NCI-H2107 treated with DMSO at 0.1 percent for 48 hours (cell line): ENCODE measurements at regions not wholly inside any gene's neighbourhood (a gene's known extent, or its start where the extent isn't known, plus 50 kb on each side); places are given as distances from the start of the nearest gene placed in this dataset.
"Not testable (repeated sequence)": the region's sequence is repeated elsewhere in the genome, so short reads cannot be mapped to it uniquely, and the experiment has no call there.

Experiments
- DNase-seq: peaks from one replicate; lab custom pipeline; 2025; ENCODE audit not compliant: unreplicated experiment; lab: John Stamatoyannopoulos, UW

DNA sequence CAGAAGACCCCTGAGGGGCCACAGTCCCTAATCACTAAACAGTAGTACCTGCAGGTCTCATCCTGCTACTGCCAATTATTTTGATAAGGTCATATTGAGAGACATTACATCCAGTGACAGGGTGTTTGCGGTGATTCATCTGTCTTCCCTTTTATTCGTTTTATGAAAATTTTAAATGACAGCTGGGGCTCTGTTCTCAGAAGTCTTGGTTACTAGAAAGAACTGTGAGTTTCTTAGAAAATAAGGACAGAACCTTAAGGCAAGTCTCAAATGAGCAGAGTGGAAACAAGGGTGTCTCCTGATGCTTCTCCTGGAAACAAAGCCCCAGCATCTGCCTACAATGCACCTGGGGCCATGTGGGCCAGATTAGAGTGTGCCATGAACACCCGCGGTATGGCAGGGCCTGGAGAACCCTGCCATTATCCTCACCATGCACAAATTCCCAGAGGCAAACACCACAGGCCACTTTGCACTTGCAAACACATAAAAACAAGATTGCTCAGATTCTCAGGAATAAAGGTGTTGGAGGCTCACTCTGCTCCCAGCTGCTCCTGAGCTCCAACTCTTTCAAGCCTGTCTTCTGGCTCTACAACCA lies 66.3 kb upstream of the IQSEC1 start:
- no peak for DNase-seq

DNA sequence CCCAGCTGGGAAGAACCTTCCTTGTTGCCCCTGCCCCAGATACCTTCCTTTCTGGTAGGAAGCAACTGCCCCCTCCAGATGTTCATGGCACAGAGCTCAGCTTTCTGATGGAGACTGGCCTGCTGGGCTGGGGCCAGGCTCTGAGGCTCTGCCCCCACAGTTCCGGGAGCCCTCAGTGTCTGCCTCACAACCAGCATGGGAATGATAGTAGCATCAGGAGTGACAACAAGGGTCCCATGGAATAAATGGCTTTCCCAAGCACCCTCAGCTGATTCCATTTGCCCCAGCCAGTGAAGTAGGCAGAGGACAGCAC lies 65.6 kb upstream of the IQSEC1 start:
- DNase-seq, result no peak

DNA sequence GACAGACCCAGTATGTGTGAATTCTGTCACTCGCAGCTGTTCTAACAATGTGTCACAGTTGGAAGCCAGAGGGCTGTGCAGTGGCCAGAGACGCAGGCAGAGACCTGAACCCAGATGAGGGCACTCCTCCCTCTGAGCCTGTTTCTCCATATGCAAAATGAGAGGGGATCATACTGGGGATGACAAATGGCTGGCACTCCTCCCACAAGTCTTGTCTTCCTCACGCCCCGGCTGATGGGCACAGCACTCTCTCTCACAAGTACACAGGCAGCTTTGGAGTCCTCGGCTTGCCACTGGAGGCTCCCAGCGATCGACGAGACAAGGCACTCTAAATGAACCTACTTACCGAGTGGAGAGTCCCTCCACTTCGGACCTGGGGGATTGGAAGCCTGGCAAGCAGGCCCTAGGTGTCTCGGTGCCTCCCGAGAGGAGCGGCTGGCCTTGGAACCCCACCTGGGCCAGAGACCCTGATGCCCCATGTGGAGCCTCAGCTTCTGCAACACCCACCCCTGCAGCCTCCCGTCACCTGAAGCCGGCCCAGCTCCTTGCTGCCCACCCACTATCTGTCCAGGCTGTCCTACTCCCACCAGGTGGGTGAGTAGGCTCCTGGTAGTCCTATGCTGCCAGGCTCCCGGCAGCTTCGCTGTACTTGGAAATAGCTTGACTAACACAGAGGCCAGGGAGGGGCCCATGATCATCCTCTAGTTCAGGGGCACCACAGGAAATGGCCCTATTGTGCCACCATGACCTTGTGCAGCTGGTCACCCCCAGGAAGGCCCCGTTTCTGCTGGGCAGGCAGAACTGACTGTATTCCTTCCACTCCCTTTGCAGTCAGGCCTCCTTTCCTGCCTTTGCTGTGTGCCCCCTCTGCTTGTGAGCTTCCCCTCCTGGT lies 65.0 kb upstream of the IQSEC1 start:
- DNase-seq, result no peak

DNA sequence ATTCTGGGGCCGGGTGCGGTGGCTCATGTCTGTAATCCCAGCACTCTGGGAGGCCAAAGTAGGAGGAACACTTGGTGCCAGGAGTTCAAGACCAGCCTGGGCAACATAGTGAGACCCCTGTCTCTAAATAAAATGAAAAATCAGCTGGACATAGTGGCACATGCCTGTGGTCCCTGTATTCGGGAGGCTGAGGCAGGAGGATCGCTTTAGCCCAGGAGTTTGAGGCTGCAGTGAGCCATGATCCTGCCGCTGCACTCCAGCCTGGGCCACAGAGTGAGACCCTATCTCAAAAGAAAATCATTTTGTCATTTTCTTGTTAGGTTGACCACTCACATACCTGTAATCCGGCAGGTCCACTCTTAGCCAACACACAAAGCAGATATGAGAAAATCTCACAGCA lies 63.6 kb upstream of the IQSEC1 start:
- not testable (repeated sequence) for DNase-seq

DNA sequence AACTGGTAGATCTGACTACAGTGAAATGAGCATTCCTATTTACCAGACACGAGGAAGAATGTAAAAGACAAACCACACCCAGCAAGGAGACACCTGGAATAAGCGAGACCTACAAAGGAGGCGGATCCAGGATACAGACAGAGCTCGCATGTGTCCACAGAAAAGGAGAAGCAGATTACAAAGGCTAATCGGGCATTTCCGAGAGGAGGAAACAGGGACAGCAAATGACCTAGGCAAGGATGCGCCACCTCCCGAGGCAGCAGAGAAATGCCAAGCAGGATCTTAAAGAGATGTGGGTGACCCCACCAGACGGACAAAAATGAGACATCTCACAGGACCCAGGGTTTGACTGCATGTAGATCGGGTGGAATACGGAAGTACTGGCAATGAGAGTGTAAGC lies 63.2 kb upstream of the IQSEC1 start:
- no peak for DNase-seq

DNA sequence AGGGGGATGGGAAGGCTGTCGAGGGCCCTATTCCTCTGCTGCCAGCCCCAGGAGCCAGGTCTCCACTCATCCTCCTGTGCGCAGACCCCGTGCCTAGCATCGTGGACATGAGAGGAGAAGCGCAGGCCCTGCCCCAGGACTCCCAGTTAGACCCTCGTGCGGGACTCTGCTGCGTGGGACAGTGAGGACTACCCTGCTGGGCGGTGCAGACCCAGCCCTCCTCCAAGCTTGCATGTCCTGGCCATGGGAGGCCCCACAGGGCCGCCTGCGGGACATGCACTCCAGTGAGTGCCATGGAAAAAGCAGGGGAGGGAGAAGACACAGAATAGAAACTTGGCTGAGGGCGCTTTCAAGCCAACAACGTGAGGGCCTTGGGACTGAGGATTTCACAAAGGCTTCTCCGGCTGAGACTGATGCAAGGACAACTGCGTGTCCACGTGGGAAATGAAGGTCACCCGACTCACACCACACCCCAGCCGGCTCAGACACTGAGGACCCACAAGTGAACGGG lies 62.6 kb upstream of the IQSEC1 start:
- no peak for DNase-seq

DNA sequence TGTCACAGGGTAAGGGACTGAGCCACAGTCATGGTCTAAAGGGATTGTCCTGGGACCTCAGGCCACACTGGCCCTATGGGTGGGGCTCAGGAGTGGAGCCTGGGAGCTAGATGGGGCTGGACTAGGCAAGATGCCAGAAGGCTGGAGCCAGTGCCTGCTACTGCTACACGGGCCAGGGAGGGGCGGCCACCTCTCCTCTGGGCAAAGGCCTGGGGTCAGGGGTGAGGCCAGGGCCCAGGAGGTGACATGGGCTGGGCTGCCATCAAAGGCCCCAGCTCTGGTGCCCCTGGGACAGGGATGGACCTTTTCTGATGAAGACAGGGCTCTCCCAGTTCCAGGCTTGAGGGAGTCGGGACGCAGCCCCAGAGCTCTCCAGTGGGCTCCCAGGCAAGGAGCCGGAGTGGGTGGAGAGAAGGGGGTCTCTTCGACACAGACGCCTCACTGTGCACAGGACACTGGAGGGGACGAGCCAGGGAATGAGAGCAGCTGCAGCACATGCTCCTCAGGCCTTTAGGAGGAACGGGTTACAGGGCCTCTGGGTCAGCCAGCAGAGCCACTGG lies 62.1 kb upstream of the IQSEC1 start:
- no peak for DNase-seq

DNA sequence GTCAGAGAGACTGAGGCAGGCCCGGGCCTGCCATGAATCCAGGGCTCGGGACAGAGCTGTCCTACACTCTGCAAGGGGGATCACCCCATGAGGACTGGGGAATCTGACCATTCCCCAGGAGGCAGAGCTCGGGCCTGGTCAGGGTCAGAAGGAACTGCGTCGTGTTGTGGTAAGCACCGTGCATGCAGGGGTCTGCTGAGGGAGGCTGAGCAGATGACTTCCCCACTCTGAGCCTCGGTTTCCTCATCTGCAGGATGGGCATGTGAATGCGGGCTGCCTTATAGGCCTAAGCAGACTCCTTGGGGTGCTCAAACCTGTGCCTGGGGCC lies 61.6 kb upstream of the IQSEC1 start:
- no peak for DNase-seq

DNA sequence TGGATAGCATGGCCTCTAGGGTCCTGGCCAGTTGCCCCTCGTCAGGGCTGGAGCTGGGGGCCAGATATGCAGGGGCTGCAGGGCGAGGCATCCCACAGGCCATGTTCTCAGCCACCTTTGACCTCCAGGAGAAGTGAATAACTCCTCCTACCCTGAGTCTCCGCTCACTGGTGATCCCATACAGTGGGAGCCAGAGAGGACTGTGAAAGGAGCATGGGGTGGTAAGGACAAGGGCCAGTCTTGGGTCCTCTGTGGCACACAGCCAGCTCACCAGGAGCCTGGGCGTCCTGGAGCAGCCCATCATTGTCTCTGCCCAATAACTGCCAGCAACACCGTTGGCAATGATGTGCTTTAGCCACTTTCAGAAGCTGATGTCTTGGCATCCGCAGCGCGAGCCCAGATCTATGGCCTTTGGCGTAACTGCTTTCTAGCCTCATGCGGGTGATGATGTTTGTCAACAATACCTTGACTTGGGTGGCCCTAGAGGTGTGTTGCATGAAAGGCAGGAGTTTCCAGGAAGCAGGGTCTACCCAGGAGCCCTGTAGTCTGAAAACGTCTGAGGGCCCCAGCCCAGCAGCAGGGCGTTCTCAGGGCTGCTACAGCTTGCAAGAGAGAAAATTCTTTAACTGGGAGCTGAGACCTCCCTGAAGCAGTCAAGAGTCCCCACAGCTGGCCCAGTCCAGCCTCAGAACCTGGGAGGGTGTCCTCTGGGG lies 61.1 kb upstream of the IQSEC1 start:
- no peak for DNase-seq

DNA sequence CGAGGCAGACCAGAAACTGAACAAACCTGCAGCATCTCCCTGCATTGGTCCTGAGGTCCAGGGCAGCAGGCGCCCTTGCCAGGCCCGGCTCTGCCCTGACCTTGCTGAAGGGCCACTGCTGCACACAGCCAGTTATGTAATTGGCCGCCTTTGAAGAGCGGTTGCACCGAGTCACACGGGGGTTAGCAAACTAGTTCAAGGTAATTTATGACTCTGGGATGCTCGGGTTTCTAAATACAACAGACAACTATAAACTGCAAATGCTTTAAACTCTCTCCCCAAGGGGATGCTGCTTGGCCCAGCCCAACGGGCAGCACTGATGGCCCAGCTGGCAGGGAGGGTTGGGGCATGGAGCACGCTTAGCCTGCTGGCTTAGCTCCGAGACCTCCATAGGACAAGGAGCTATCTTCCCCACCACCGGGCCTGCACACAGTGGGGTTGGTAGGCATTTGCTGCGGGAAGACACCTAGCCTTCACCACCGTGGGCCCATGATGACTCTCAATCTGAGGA lies 60.3 kb upstream of the IQSEC1 start:
- no peak for DNase-seq

DNA sequence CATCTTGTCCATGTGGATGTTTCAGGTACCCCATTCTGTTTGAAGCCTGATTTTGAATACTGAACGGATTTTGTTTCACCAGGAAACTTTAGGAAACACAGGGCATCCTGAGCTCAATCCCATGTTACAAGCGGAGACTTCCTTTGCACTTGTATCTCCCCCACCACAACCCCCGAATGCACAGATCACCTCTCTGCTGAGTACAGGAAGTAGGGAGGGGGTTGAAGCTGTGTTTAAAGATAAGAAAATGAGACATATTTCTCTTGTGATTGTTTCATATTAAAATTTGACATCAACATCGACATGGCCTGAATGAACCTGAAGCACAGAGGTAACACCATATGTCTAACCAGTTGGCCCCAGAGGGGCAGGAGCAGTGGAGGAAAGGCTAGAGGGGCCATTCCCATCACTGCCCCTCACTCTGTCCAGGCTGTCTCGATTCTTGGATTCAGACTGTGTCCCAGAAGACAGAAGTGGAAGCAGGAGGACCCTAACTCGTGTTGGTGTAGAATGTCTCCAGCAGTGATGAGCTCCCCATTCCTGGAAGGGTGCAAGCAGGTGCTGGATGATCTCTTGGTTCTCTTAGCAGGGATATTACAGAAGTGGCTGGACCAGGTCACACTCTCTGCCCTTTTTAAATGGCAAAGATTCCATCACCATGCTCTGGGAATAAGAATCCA lies 59.6 kb upstream of the IQSEC1 start:
- no peak for DNase-seq

DNA sequence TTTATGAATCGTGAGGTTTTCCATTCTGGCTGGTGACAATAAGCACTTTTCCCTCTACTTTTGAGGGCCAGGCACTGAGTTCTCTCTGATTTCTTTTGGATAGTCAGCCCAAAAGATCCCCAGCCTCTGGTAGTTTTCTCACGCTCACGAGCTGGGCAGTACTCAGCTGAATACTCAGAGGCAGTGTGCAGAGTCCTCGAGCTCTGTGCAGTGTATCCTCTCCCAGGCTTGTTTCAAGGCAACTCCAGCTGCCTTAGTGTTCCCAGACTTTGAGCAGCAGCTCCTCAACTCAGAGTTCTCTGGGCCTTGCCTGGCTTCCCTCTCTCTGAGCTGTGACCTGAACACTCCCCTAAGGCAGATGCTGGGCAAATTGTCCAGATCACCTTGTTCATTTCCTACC lies 59.1 kb upstream of the IQSEC1 start:
- no peak for DNase-seq

DNA sequence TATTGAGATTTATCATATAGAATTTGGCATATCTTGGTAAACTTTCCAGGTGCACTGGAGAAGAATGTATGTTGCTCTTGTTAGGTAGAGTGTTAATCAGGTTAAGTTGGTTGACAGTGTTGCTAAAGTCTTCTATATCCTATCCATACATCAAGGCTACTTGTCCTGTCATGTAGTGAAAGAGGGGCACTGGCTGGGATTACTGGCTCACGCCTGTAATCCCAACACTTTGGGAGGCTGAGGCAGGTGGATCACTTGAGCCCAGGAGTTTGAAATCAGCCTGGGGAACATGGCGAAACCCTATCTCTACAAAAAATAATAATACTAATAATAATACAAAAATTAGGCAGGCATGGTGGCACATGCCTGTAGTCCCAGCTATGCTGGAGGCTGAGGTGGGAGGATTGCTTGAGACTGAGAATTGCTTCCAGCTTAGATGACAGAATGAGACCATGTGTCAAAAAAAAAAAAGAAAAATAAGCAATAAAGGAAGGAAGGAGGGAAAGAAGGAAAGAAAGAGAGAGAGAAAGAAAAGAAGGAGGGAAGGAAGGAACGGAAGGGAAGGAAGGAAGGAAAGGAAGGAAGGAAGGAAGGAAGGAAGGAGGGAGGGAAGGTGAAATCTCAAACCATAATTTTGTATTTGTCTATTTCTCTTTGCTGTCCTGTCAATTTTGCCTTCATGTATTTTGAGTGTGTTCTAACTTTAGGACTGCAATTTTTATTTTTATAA lies 57.4 kb upstream of the IQSEC1 start:
- no peak for DNase-seq

DNA sequence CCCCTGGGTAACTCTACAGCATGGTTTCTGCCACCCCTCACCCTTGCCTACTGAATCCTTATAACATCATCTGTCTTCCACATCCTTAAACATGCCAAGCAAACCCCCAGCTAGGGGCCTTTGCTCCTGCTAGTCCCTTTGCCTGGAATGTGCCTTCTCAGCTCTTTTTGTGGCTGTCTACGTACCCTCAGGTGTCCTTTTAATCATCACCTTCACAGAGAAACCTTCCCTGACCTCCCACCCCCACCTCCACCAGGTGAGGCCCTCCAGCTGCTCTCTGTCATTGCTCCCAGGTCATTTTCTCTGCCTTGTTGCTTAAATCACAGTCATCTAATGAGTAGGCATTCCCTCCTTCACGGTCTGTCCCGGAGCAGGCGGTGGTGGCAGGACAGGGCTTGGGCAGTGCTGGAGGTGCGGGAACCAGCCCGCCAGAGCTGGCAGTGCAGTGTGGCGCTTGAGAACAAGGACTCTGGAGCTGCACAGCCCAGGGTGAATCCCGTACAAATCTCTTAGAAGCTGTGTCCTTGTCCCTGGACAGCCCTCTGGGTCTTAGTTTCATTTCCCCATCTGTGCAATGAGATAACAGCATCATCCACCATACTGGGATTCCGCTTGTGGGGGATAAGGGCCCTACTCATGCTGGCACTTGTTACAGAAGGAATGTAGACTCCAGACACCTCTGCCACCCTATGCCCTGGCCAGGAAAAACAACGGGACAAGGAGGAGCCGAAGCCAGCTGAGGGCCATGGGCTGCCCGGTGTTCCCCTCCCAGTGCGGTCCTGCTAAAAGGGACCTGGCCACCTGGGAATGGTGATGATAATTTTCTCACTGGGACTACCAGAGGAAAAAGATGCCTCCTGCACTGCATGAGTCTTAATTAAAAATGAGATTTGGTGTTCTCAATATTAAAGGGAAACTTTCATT lies 52.1 kb upstream of the IQSEC1 start:
- DNase-seq, result no peak

DNA sequence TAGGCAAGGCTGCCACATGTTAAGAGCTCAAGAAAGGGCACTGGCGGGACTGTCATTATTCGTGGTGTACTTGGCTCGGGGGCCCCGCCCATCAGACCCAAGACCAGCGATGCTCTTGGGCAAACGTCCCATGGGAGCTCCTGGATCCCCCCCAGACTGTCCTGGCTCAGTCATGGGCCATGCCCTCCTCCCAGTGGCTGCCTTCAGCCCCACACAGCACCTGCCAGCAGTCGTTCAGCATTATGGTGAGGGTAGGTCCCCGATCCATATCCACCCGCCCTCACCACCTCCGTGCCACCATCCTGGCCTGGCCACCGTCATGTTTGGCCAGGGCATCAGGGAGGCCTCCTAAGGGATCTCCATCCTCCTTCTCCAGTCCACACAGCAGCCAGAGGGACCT lies 51.4 kb upstream of the IQSEC1 start:
- DNase-seq, result no peak

DNA sequence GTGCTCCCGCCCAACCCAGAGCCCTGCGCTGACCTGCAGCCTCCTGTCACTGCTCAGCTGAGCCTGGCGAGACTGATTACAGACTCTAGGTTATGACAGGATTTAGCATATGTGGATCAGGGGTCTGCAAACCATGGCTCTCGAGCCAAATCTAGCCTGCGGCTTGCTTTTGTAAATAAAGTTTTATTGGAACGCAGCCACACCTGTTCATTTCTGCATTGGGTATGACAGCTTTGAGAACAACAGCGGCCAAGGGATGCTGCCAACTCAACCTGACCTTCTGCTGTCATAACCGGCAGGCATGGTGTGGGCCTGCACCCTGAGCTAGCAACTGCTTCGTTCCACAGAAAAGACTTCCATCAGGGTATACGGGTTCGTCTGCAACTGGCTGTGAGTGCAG lies 50.5 kb upstream of the IQSEC1 start:
- no peak for DNase-seq

DNA sequence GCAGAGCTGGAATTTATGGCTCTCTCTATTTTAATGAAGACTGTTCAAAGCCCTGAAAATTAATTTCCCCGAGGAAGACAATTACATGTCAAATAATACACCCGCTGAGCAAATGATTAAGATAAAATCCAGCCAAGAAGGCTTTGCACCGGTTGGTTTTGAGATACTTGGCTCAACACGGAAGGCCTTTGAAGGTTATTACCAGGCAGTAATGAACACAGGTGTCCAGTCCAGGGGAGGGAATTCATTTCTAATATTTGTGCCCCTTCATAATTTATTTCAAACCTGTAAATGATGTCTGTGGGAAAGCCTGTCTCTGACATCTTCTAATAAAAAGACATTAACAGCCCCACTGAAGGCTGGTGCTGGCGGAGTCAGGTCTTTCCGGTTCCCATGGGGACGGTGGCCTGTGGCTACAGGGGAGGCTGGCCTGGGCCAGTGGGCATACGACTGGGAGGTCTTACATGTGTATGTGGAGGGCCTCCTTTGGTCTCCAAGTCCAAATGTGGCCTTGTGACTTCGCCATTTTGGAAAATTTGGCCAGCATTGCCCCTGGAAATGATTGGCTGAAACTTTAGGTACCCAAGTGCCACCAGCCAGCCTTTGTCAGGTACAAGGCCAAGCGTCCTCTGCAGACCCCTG lies 49.9 kb upstream of the IQSEC1 start:
- no peak for DNase-seq
